Liver (tissue), 8 donors: ENCODE measurements at regions not wholly inside any gene's neighbourhood (a gene's known extent, or its start where the extent isn't known, plus 50 kb on each side); places are given as distances from the start of the nearest gene placed in this dataset.

Source experiments
- DNase-seq: peaks from one replicate; pipeline ENCODE4 v3.0.0-alpha.2; 2017; ENCODE audit warnings: low spot score
- H3K27ac ChIP-seq, 2 donors: one replicate each; pipeline ENCODE4 v1.7.0; 2013; ENCODE audit warnings: inconsistent platforms in 2 of 2, low read length in 2 of 2, control low read depth in 1 of 2, low read depth in 1 of 2, mild to moderate bottlenecking in 1 of 2
- H3K27me3 ChIP-seq, 4 donors: one replicate each; pipeline versions ENCODE4 v1.6.1 to v1.7.0; 2013; ENCODE audit warnings: low read length in 3 of 4, inconsistent platforms in 1 of 4, mild to moderate bottlenecking in 1 of 4, moderate library complexity in 1 of 4; ENCODE audit not compliant: control insufficient read depth in 4 of 4, insufficient read depth in 4 of 4
- H3K36me3 ChIP-seq, 4 donors: one replicate each; pipeline versions ENCODE4 v1.6.1 to v1.7.0; 2013; ENCODE audit warnings: low read length in 3 of 4, mild to moderate bottlenecking in 3 of 4, low read depth in 1 of 4, moderate library complexity in 1 of 4; ENCODE audit not compliant: control insufficient read depth in 4 of 4, insufficient read depth in 3 of 4
- H3K4me1 ChIP-seq, 4 donors: one replicate each; pipeline versions ENCODE4 v1.6.1 to v1.7.0; 2013; ENCODE audit warnings: low read length in 3 of 4, mild to moderate bottlenecking in 3 of 4, moderate library complexity in 1 of 4; ENCODE audit not compliant: control insufficient read depth in 4 of 4, insufficient read depth in 4 of 4
- H3K4me3 ChIP-seq, 3 donors: one replicate each; pipeline versions ENCODE4 v1.6.1 to v1.7.0; 2013; ENCODE audit warnings: low read length in 3 of 3, control low read depth in 1 of 3, low read depth in 1 of 3, mild to moderate bottlenecking in 1 of 3
- H3K9ac ChIP-seq, 2 donors: one replicate each; pipeline ENCODE4 v1.7.0; 2013; ENCODE audit warnings: low read length in 2 of 2, mild to moderate bottlenecking in 2 of 2, moderate library complexity in 2 of 2, control low read depth in 1 of 2, low read depth in 1 of 2
- H3K9me3 ChIP-seq, 4 donors: one replicate each; pipeline versions ENCODE4 v1.6.1 to v1.7.0; 2013; ENCODE audit warnings: low read length in 3 of 4; ENCODE audit not compliant: control insufficient read depth in 4 of 4
- ATF3 ChIP-seq: IDR thresholded peaks from 2 replicates; pipeline ENCODE4 v1.6.1; 2016; ENCODE audit warnings: antibody characterized with exemption
- CTCF ChIP-seq: fragments of 150-350 bp; IDR thresholded peaks from 2 replicates; pipeline ENCODE4 v1.5.1; 2017; ENCODE audit warnings: improper control_type of control experiment, low read depth, low read length; ENCODE audit not compliant: missing input control
- EGR1 ChIP-seq, 2 donors: IDR thresholded peaks; 2 replicates each; pipeline ENCODE4 v1.6.1; 2016 to 2018; ENCODE audit warnings: antibody characterized with exemption in 2 of 2, low read depth in 2 of 2
- FOXA2 ChIP-seq: IDR thresholded peaks from 2 replicates; pipeline ENCODE4 v1.6.1; 2016; ENCODE audit warnings: antibody characterized with exemption
- JUND ChIP-seq, 2 donors: IDR thresholded peaks; 2 replicates each; pipeline ENCODE4 v1.6.1; 2016; ENCODE audit warnings: antibody characterized with exemption in 2 of 2
- MAX ChIP-seq: IDR thresholded peaks from 2 replicates; pipeline ENCODE4 v1.6.1; 2016; ENCODE audit warnings: antibody characterized with exemption
- NR2F2 ChIP-seq: IDR thresholded peaks from 2 replicates; pipeline ENCODE4 v1.6.1; 2016; ENCODE audit warnings: antibody characterized with exemption
- RAD21 ChIP-seq, 2 donors: IDR thresholded peaks; 2 replicates each; pipeline ENCODE4 v1.6.1; 2016; ENCODE audit warnings: antibody characterized with exemption in 2 of 2, mild to moderate bottlenecking in 2 of 2
- REST ChIP-seq: IDR thresholded peaks from 2 replicates; pipeline ENCODE4 v1.6.1; 2016; ENCODE audit warnings: antibody characterized with exemption, mild to moderate bottlenecking
- RXRA ChIP-seq, 2 donors: IDR thresholded peaks; 2 replicates each; pipeline ENCODE4 v1.6.1; 2017 to 2018; ENCODE audit warnings: antibody characterized with exemption in 2 of 2, mild to moderate bottlenecking in 1 of 2
- TAF1 ChIP-seq: conservative IDR thresholded peaks from 2 replicates; pipeline ENCODE4 v1.6.1; 2016; ENCODE audit warnings: antibody characterized with exemption, mild to moderate bottlenecking
- YY1 ChIP-seq: IDR thresholded peaks from 2 replicates; pipeline ENCODE4 v1.6.1; 2016; ENCODE audit warnings: antibody characterized with exemption, mild to moderate bottlenecking
- ZBTB33 ChIP-seq: IDR thresholded peaks from 2 replicates; pipeline ENCODE4 v1.6.1; 2016; ENCODE audit warnings: antibody characterized with exemption
- WGBS: extraction: QIAGEN DNeasy Blood & Tissue Kit; methylation state at CpG from one replicate; pipeline ENCODE4 v1.1.7; 2013; 5-methylcytosine and 5-hydroxymethylcytosine counted together
- donor health status: healthy.
- donor health status: healthy.
- donor health status: healthy.
- donor health status: healthy.
- donor health status: healthy.

GRCh38 chr13:50085063-50085462 lies 69.8 kb downstream of the KCNRG start:
- under 1% methylated on average over 4 of the region's 4 CpGs for WGBS
- peak overlapping the region in 1 of 3 donors; percentile 16 for H3K4me3 ChIP-seq
- H3K27me3 ChIP-seq, result no peaks in the 10 kb centered on the region

More at GRCh38 chr13:50085063-50085462, 69.8 kb downstream of the KCNRG start:
- no peaks in the 10 kb centered on the region for H3K9me3 ChIP-seq
- peaks cover 0 to 31% (median 16%) of the 10 kb centered on the region in 4 donors for H3K4me1 ChIP-seq
- no peak overlapping the region for H3K27ac ChIP-seq
- peak overlapping the region in 1 of 2 donors; percentile 39 for H3K9ac ChIP-seq
- TF ChIP-seq YY1 (no peak), JUND (IDR thresholded peaks at IDR 0.05) (no peak), RXRA (IDR thresholded peaks at IDR 0.05) (no peak), EGR1 (IDR thresholded peaks at IDR 0.05; ENCODE audit: low read depth in 2 of 2) (no peak), RAD21 (IDR thresholded peaks at IDR 0.05) (peak; percentile 76 to 81), TAF1 (no peak), NR2F2 (no peak), CTCF (peak; percentile 43), REST (no peak), ZBTB33 (no peak), FOXA2 (no peak), ATF3 (no peak), MAX (no peak)
- H3K36me3 ChIP-seq, result peaks cover 0 to 3% (median under 1%) of the 10 kb centered on the region in 4 donors
- no peak for DNase-seq
